DMS53 treated with DMSO at 0.1 percent for 48 hours (cell line): ENCODE measurements at regions not wholly inside any gene's neighbourhood (a gene's known extent, or its start where the extent isn't known, plus 50 kb on each side); places are given as distances from the start of the nearest gene placed in this dataset.

Experiments used
- DNase-seq: peaks from one replicate; lab custom pipeline; 2025; ENCODE audit not compliant: unreplicated experiment; lab: John Stamatoyannopoulos, UW

- no peak for DNase-seq
Observed at GRCh38 chr11:86120807-86121206, 51.9 kb upstream of the PICALM start.

GRCh38 chr11:86119906-86120305, 51.0 kb upstream of the PICALM start:
- DNase-seq, result no peak

GRCh38 chr11:86119077-86119476, 50.2 kb upstream of the PICALM start:
- DNase-seq, result no peak
